HTR-8/SVneo (cell line): ENCODE measurements at regions not wholly inside any gene's neighbourhood (a gene's known extent, or its start where the extent isn't known, plus 50 kb on each side); places are given as distances from the start of the nearest gene placed in this dataset.
"Not testable (repeated sequence)": the region's sequence is repeated elsewhere in the genome, so short reads cannot be mapped to it uniquely, and the experiment has no call there.

Source experiments
- DNase-seq: peaks from one replicate; pipeline ENCODE4 v3.0.0; 2011; ENCODE audit warnings: low spot score, mixed read lengths; ENCODE audit not compliant: insufficient read length
- FAIRE-seq: peaks from 2 replicates; lab custom pipeline; 2011; peaks lifted over from hg19 to GRCh38; lab: Jason Lieb, UNC

DNA sequence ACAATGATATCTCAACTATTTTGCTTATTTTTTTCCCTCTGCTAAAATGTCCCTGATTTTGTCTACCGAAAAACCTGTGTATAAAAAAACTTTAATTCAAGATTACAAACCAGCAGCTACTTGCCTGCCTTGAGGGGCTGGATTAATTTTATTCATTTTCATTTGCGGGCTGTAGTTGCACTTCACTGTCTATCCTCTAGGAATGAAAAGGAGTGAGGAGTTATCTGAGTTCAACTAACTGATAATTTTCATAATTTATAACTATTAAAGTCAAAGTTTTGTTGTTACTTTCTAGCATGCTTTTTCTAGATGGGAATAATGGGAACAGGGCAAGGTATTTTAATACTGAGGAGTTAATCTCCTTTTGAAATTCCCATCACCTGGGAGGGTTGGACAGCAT is 50.3 kb upstream of the AGTPBP1 start:
- FAIRE-seq, DNase-seq: not testable (repeated sequence)

DNA sequence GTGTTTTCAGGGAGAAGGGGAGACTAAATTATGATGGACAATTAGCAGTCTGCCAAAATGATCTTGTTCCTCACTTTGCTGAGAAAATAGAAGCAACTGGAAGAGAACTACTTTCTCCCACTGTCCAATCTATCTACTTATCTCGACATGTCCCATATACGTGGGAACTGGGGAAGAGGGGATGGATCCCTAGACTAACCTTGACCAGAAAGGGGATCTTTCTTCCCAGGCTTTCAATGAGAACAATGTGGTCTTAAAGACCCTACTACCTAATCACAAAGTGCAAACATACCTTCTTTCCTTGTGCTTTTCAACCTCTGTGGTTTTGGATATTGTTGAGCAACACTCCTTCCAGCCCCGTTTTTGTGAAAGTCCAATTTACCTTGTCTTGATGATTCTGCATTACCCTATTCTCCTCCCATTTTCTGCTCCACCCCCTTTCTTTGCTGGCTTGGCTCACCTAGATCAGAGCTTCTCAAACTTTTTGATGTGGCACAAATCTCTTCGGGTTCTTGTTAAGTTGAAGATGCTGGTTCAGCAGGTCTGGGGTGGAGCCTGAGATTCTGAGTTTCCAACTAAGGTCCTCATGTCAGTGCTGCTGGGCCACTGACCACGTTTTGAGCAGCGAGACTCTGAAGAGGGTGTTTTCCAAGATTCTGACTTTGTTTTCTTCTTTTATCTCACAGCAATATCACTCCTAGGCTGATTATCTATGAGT is 61.4 kb upstream of the AGTPBP1 start:
- FAIRE-seq, DNase-seq: not testable (repeated sequence)

DNA sequence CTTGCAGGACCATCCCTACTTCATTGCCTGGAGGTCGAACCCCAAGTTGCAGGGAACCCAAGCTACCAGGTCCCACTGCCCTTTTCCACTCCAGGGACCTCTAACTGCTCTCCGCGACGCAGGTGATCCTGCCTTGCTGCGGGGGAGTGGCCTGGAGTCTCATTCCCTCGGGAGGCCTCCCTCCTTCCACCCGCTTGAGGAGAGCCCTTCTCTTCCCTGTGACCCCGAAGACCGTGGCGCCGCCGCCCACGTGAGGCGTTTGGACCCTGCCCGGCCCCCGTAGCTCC is 63.0 kb upstream of the AGTPBP1 start:
- FAIRE-seq, DNase-seq: not testable (repeated sequence)

DNA sequence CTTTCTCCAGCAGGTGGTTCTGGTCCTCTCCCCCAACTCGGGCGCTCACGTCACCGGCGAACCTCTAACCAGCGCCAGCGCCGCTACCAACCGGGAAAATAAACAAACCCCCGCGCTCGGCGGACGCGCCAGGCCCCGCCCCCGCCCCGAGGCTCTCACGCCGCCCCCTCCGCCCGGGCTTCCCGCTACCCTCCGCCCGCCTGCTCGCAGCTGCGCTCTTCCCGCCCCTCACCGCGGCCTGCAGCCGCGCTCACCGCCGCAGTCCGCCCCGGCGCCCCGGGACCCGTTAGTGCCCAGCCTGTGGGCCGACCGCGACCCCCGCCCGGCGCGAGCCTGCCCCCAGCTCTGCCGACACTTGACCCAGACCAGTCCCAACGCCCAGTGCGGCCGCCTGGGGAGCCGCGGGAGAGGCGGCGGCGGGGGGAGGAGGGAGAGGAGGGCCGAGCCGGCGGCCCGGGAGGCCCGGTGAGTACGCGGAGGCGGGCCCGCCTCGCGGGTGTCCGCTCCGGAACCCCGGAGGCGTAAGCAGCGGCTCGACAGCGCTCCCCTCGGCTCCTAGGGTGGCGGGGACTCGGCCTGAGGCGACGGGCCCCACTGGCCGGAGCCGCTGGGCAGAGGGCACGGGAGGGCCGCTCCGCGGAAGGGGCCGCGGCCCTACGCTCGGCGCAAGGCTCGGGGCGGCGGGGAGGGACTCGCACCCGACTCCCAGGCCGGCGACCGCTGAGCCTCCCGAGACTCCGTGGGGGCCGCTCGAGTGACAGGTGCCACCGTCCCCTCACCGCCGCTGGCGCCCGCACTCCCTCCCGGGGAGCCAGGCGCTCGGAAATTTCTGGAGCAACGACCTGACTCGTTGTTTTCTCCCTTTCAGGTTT is 63.6 kb upstream of the AGTPBP1 start:
- peak; percentile 5 for DNase-seq
- FAIRE-seq = not testable (repeated sequence)

DNA sequence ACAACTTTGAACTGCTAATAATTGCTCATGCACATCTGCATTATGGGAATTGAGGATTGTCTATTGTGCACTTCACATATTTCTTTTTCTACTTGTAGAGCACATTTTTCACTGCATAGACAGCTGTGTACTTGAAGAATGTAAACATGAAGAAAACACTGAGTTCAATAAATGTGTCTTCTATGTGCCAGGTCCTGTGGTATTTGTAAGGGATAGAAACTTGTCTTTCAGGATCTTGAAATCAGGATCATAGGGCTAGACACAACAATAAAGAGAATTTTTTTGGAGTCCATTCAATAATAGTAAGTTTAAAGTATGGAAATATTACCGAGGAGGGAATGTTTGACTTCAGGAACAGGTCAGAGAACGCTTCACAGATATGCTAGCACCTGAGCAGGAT is 66.6 kb upstream of the AGTPBP1 start:
- FAIRE-seq, DNase-seq: not testable (repeated sequence)

DNA sequence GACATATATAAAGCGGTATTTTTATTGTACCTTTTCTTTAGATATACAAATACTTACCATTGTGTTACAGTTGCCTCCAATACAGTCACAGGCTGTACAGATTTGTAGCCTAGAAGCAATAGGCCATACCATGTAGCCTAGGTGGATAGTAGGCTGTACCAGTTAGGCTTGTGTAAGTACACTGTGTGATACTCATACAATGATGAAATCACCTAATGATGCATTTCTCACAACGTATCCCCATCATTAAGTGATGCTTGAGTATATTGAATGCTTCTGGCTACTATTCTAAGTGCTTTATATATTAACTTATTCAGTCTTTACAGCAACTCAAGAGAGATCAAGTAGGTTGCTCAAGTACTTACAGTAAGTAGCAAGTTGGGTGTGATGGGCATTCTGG is 71.6 kb upstream of the AGTPBP1 start:
- not testable (repeated sequence) for DNase-seq, FAIRE-seq

DNA sequence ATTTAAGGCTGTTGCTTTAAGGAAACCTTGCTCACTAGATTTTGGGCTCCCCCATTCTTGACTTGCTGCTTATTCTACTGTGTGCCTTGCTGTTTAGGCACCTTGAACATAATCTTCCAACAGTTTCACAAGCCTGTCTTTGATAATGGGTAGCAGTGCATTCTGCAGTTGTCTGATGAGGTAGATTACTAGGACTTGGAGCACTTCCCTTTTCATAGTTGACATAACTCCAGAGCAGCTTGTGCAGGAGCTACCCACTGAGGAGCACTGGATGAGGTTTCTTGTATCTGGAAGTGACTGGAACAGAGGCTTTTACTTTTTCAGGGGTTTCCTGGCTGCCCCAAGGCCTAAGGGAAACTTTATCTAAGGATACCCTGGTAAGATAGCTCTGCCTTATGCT is 73.0 kb upstream of the AGTPBP1 start:
- FAIRE-seq, DNase-seq: not testable (repeated sequence)

DNA sequence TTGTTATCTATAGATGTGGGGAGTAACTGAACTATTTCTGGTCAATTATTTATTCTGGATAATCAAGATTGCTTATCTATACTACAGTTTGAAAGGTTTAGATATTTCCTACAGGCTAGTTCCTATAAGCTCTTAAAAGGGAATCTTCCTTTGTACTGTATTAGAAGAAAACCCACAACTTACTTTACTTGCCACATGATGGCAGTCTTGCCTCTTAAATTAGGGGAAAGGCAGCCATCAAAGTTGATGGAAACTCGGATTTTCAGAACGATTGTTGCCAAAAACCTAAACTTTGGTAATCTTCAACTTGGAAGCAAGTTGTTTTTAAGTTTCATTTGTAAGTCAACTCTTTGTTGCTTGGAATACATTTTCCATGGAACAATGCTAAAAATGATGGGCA is 77.2 kb upstream of the AGTPBP1 start:
- not testable (repeated sequence) for FAIRE-seq, DNase-seq

DNA sequence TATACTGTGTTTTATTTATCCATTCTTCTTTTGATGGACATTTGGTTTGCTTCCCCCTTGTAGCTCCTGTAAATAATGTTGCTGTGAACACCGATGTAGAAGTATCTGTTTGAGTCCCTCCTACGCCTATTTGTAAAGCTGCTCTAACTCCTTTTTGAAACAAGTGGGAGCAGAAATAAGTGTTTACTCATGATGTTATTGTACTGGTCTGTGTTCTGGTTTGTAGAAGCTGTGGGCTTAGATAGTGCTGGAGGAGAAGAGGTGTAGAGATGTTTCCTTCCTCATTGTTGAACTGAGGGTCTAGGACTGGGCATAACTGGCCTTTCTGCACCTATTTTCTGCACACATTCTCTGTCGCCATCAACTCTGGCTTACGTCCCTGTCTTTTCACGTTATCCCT is 78.8 kb upstream of the AGTPBP1 start:
- FAIRE-seq, DNase-seq: not testable (repeated sequence)

DNA sequence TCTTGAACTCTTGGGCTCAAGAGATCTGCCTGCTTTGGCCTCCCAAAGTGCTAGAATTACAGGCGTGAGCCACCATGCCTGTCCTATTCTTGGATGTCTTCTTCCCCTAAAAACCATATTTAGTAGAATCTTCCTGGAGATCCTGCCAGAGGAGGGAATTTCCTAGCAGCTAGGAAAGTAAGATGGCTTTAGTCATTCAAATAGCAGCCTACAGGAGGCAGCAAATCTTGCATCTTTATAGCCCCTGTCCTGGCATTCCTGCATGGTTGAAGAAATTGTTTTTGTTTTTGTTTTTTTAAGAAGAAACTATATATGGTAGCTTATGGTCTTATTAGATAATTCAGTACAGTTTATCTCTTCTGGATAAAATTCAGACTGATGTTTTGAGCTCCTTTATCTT is 83.2 kb upstream of the AGTPBP1 start:
- FAIRE-seq = not testable (repeated sequence)
- peak; percentile 3 for DNase-seq

DNA sequence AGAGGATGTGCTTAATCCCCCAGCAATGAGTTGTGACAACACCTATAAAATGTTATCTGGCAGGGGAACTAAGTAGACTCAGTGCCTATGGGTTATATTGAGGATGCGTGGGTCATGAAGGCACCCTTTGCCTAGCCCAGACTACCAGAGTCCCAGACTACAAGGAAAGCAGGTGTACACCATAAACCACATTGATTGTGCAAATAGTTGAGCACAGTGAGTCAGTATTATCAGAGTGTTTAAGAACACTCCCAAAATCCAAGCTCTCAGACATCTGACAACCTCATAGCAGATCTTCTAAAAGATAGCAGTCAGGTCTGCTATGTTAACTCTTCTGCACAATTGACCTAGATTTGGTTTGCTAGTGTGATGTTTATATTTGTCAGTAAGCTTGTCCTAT is 92.8 kb upstream of the AGTPBP1 start:
- not testable (repeated sequence) for FAIRE-seq, DNase-seq

DNA sequence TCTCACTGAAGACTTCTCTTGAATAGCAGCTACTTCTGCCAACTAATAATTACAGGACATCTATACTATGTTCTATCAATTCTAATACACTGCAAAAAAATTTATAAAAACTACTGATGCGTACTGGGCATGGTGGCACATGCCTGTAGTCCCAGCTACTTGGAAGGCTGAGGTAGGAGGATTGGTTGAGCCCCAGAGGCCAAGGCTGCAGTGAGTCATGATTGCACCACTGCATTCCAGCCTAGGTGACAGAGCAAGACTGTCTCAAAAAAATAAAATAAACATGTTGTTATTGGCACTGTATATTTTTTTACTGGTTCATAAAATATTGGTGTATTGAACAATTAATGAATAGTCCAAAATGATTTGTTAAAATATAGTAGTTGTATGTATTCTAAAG is 97.0 kb upstream of the NAA35 start:
- not testable (repeated sequence) for FAIRE-seq, DNase-seq

DNA sequence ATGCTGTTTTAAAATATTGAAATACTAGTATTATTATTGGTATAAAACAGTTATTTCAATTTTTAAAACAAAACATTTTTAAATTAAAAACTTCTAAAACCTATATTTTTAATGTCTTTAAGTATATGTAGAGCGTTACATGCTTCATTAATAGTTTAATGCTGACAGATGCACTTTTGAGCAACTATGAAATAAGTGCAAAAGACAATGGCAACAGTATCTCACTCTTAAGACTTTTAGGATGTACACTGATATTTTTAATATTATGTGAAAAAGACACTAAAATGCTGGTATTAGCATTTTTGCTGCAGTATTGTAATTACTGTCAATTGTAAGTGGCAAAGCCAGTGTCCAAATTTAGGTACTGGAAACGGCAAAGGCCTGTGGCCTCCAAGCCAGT is 93.2 kb upstream of the NAA35 start:
- not testable (repeated sequence) for FAIRE-seq, DNase-seq

DNA sequence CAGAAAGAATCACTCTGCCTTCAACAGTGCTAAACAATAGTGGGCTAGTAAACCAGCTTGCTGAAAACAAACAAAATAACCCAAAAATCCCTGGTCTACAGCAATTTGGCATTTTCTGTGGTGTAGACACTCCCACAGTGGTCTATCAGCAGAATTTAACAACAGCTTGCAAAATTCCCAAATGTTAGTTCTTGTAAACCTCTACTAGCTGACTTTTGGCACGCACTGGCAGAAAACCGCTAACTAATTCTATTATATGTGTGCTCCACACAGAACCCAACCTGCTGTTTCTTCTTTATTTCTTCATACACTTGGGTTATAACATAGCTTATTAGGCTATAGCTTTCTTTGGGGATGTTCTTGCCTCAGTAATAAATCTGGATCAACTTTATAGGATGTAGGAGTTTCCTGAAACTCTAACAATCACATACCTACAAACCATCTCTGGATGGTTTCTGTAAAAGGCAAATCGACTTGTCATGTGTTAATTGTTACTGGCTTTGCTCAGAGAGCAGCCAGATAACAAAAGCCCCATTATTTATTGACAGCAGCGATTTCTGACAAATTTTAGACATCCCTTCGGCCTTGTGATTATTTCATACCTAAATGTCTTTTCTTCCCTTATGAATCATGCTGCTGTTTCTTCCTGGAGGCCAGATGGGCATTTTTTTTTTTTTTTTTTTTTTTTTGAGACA is 82.7 kb upstream of the NAA35 start:
- no peak for DNase-seq
- no peak for FAIRE-seq

DNA sequence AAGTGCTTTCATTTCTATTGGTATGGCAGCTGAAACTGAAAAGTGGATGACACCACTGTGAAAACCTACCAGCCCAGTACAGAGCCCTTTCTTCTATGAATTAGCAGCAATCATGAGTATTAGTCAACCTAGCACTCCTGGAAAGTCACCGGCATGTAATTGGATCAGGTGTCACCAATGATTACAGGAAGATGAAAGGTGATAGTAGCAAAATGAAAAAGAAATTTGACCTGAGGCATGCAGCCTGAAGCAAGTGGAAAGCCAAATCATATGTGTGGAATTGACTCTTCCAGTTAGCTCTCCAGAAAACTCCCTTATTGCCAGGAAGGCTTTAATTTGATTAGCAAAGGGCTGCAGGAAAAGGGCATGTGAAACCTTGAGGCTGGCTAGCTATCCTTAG is 81.2 kb upstream of the NAA35 start:
- DNase-seq (no peak), FAIRE-seq (no peak)

DNA sequence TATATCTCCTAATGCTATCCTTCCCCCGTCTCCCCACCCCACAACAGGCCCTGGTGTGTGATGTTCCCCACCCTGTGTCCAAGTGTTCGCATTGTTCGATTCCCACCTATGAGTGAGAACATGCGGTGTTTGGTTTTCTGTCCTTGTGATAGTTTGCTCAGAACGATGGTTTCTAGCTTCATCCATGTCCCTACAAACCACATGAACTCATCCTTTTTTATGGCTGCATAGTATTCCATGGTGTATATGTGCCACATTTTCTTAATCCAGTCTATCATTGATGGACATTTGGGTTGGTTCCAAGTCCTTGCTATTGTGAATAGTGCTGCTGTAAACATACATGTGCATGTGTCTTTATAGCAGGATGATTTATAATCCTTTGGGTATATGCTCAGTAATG is 79.1 kb upstream of the NAA35 start:
- FAIRE-seq = not testable (repeated sequence)

DNA sequence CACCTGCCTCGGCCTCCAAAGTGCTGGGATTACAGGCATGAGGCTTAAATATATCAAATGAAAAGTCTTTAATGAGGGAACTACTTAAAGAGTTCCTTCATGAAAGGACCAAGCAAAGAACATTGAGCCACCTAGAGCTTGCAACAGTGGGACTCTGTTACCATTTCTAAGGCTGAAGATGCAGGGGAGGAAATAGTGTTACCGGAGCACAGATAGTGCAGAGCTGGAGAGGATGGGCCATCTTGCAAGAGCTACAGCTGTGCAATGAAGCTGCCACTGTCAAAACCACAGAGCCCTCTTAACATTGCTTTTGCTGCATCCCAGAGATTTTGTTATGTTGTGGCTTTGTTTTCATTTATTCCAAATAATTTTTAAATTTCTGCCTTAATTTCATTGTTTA is 77.1 kb upstream of the NAA35 start:
- no peak for FAIRE-seq
- no peak for DNase-seq

More for the DNA sequence above, 79.1 kb upstream of the NAA35 start:
- DNase-seq = not testable (repeated sequence)

DNA sequence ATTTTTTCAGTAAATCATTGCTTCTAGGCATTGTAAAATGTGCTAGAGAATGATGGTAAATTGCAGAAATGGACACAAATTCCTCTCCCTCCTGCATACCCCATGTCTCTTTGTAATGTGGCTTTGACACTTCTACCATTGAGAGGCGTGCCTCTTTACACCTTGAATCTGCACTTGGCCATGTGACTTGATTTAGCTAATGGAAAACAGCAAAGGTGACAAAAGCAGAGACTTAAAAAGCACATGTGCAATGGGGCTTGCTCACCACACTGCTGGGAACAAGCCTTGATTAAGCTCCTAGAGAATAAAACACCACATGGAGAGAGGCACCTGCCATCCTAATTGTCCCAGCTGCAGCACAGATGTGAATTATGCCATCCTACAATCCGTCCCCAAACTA is 69.9 kb upstream of the NAA35 start:
- FAIRE-seq = no peak
- no peak for DNase-seq

DNA sequence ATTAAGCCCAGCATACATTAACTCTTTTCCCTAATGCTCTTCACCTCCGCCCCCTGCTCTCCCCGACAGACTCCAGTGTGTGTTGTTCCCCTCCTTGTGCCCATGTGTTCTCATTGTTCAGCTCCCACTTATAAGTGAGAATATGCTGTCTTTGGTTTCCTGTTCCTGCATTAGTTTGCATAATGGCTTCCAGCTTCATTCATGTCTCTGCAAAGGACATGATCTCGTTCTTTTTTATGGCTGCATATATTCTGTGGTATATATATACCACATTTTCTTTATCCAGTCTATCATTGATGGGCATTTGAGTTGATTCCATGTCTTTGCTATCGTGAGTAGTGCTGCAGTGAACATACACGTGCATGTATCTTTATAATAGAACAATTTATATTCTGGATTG is 69.3 kb upstream of the NAA35 start:
- FAIRE-seq, DNase-seq: not testable (repeated sequence)

DNA sequence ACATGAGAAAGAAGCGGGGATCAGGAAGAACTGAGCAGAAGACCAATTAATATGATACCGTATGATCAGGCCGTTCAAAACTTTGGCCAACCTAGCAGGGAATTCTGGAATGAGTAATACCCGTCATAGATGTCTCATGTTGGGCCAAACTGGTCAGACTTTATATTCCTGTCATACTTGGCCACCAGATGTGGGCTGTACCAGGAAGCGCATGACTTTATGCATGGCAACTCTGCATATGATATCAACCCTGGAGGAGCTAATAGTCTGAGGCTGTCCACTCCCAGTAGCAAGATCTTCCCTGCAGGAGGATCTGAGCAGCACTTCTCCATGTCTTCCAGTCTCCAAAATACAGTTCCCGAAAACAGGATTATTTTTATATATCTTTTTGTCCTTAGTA is 68.5 kb upstream of the NAA35 start:
- no peak for FAIRE-seq

DNA sequence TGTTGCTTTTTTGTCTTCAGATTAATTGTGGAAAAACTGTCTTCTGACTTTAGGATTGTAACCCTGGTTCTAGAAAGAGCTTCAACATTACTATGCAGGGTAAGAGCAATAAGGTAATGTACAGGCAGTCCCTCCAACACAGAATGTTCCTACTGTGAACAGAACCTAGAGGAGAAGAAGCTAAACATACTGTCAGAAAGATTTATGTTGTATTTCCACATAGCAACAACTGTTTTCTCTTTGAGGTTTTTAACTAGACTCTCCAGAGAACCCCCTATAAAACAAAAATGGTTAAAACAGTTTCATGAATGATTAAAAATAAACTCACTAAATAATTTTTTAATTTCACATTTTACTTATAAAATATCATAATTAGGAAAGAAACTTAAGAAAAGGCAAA is 64.3 kb upstream of the NAA35 start:
- FAIRE-seq = no peak
- no peak for DNase-seq

More for the DNA sequence above, 68.5 kb upstream of the NAA35 start:
- no peak for DNase-seq
